ENCODE measurements at regions not wholly inside any gene's neighbourhood (a gene's known extent, or its start where the extent isn't known, plus 50 kb on each side); places are given as distances from the start of the nearest gene placed in this dataset.

DNA sequence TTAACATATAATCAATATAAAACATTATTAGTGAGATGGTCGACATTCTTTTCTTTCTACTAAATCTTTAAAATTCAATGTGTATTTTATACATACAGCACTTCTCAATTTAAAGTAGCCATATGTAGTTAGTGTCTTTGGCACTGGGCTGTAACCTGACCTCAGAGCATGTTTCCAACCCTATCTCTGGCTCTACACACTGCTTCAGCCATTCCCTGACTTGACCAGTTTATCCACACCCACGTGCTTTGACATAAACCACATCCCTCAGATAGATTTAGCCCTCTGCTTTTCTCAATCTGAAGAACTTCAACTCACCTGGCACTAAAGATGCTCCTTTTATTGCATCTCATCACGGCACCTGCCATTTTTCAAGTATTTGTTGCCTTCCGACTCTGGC lies 58.3 kb downstream of the RGS2 start:
- TF ChIP-seq, protein P1, sequence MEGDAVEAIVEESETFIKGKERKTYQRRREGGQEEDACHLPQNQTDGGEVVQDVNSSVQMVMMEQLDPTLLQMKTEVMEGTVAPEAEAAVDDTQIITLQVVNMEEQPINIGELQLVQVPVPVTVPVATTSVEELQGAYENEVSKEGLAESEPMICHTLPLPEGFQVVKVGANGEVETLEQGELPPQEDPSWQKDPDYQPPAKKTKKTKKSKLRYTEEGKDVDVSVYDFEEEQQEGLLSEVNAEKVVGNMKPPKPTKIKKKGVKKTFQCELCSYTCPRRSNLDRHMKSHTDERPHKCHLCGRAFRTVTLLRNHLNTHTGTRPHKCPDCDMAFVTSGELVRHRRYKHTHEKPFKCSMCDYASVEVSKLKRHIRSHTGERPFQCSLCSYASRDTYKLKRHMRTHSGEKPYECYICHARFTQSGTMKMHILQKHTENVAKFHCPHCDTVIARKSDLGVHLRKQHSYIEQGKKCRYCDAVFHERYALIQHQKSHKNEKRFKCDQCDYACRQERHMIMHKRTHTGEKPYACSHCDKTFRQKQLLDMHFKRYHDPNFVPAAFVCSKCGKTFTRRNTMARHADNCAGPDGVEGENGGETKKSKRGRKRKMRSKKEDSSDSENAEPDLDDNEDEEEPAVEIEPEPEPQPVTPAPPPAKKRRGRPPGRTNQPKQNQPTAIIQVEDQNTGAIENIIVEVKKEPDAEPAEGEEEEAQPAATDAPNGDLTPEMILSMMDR (tag by site-specific recombination; IDR thresholded peaks at IDR 0.05): no peak
- no peak for TF ChIP-seq ZNF133 (tag by site-specific recombination; IDR thresholded peaks at IDR 0.05)
- TF ChIP-seq, protein P2, sequence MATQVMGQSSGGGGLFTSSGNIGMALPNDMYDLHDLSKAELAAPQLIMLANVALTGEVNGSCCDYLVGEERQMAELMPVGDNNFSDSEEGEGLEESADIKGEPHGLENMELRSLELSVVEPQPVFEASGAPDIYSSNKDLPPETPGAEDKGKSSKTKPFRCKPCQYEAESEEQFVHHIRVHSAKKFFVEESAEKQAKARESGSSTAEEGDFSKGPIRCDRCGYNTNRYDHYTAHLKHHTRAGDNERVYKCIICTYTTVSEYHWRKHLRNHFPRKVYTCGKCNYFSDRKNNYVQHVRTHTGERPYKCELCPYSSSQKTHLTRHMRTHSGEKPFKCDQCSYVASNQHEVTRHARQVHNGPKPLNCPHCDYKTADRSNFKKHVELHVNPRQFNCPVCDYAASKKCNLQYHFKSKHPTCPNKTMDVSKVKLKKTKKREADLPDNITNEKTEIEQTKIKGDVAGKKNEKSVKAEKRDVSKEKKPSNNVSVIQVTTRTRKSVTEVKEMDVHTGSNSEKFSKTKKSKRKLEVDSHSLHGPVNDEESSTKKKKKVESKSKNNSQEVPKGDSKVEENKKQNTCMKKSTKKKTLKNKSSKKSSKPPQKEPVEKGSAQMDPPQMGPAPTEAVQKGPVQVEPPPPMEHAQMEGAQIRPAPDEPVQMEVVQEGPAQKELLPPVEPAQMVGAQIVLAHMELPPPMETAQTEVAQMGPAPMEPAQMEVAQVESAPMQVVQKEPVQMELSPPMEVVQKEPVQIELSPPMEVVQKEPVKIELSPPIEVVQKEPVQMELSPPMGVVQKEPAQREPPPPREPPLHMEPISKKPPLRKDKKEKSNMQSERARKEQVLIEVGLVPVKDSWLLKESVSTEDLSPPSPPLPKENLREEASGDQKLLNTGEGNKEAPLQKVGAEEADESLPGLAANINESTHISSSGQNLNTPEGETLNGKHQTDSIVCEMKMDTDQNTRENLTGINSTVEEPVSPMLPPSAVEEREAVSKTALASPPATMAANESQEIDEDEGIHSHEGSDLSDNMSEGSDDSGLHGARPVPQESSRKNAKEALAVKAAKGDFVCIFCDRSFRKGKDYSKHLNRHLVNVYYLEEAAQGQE (tag by site-specific recombination; IDR thresholded peaks at IDR 0.05): no peak
- TF ChIP-seq, protein P3, sequence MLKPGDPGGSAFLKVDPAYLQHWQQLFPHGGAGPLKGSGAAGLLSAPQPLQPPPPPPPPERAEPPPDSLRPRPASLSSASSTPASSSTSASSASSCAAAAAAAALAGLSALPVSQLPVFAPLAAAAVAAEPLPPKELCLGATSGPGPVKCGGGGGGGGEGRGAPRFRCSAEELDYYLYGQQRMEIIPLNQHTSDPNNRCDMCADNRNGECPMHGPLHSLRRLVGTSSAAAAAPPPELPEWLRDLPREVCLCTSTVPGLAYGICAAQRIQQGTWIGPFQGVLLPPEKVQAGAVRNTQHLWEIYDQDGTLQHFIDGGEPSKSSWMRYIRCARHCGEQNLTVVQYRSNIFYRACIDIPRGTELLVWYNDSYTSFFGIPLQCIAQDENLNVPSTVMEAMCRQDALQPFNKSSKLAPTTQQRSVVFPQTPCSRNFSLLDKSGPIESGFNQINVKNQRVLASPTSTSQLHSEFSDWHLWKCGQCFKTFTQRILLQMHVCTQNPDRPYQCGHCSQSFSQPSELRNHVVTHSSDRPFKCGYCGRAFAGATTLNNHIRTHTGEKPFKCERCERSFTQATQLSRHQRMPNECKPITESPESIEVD (tag by site-specific recombination; IDR thresholded peaks at IDR 0.05): no peak
- no peak for TF ChIP-seq ZNF184 (tag by site-specific recombination; IDR thresholded peaks at IDR 0.05)

All from HEK293 (cell line).